T-helper 2 cell (primary cell): ENCODE measurements at regions not wholly inside any gene's neighbourhood (a gene's known extent, or its start where the extent isn't known, plus 50 kb on each side); places are given as distances from the start of the nearest gene placed in this dataset.
"Not testable (repeated sequence)": the region's sequence is repeated elsewhere in the genome, so short reads cannot be mapped to it uniquely, and the experiment has no call there.

ENCODE experiments used
- DNase-seq, 5 experiments: peaks; one replicate each; pipeline versions ENCODE4 v3.0.0 to v3.0.0-alpha.2; 2012 to 2022

GRCh38 chr4:72767618-72768302, 198.7 kb upstream of the ADAMTS3 start:
- DNase-seq, result no peak

- DNase-seq, result not testable (repeated sequence)
These were observed 196.8 kb upstream of the ADAMTS3 start for GRCh38 chr4:72765788-72766187.

GRCh38 chr4:72761368-72762038, 192.5 kb upstream of the ADAMTS3 start:
- no peak for DNase-seq

GRCh38 chr4:72753414-72753813, 184.4 kb upstream of the ADAMTS3 start:
- not testable (repeated sequence) for DNase-seq

- DNase-seq, result no peak
These were observed 175.2 kb upstream of the ADAMTS3 start for GRCh38 chr4:72744103-72744725.

GRCh38 chr4:72743078-72743477, 174.1 kb upstream of the ADAMTS3 start:
- DNase-seq, result peak in 1 of 5 experiments; percentile 28

- no peak for DNase-seq
These were observed 146.3 kb upstream of the ADAMTS3 start for GRCh38 chr4:72715299-72715698.

GRCh38 chr4:72714482-72715279, 145.7 kb upstream of the ADAMTS3 start:
- no peak for DNase-seq

GRCh38 chr4:72712997-72713396, 144.0 kb upstream of the ADAMTS3 start:
- DNase-seq, result no peak

GRCh38 chr4:72709475-72709874, 140.5 kb upstream of the ADAMTS3 start:
- no peak for DNase-seq

- DNase-seq, result no peak
These were observed 137.7 kb upstream of the ADAMTS3 start for GRCh38 chr4:72706684-72707083.

GRCh38 chr4:72704925-72705640, 136.1 kb upstream of the ADAMTS3 start:
- DNase-seq, result not testable (repeated sequence)

- peak in 1 of 5 experiments; percentile 8 for DNase-seq
These were observed 133.9 kb upstream of the ADAMTS3 start for GRCh38 chr4:72702948-72703347.

- DNase-seq, result peak in 1 of 5 experiments; percentile 60
These were observed 133.2 kb upstream of the ADAMTS3 start for GRCh38 chr4:72701987-72702819.

GRCh38 chr4:72690771-72691170, 121.8 kb upstream of the ADAMTS3 start:
- DNase-seq, result no peak

- DNase-seq, result no peak
These were observed 120.9 kb upstream of the ADAMTS3 start for GRCh38 chr4:72689923-72690322.

- not testable (repeated sequence) for DNase-seq
These were observed 117.4 kb upstream of the ADAMTS3 start for GRCh38 chr4:72686390-72686789.

GRCh38 chr4:72679666-72680065, 110.6 kb upstream of the ADAMTS3 start:
- DNase-seq, result no peak

- no peak for DNase-seq
These were observed 108.9 kb upstream of the ADAMTS3 start for GRCh38 chr4:72677886-72678285.

GRCh38 chr4:72677265-72677664, 108.2 kb upstream of the ADAMTS3 start:
- DNase-seq, result no peak

GRCh38 chr4:72671980-72672379, 103.0 kb upstream of the ADAMTS3 start:
- no peak for DNase-seq
